T-helper 1 cell treated with Interleukin-12 subunit alpha and Interleukin-12 subunit beta and Interleukin-4 antibody, amounts not matched to agents 30 μg/mL and 1 μg/mL, for 36 hours (primary cell): ENCODE measurements at regions not wholly inside any gene's neighbourhood (a gene's known extent, or its start where the extent isn't known, plus 50 kb on each side); places are given as distances from the start of the nearest gene placed in this dataset.

Experiments
- H3K27ac Mint-ChIP-seq: one replicate; pipeline ENCODE4 v1.8.0; 2021; ENCODE audit warnings: mild to moderate bottlenecking, mixed read lengths
- H3K27me3 Mint-ChIP-seq: one replicate; pipeline ENCODE4 v1.8.0; 2021; ENCODE audit warnings: low read depth, mixed read lengths
- H3K36me3 Mint-ChIP-seq: one replicate; pipeline ENCODE4 v1.8.0; 2021; ENCODE audit warnings: low read depth, mixed read lengths
- H3K4me1 Mint-ChIP-seq: one replicate; pipeline ENCODE4 v1.8.0; 2021; ENCODE audit warnings: low read depth, mixed read lengths
- H3K4me3 Mint-ChIP-seq: one replicate; pipeline ENCODE4 v1.8.0; 2021; ENCODE audit warnings: mild to moderate bottlenecking, moderate library complexity, mixed read lengths
- H3K9me3 Mint-ChIP-seq: one replicate; pipeline ENCODE4 v1.8.0; 2021; ENCODE audit warnings: mixed read lengths

- no peaks in the 10 kb centered on the region for H3K9me3 Mint-ChIP-seq
- H3K4me3 Mint-ChIP-seq: no peak overlapping the region
These were observed 518.1 kb downstream of the SNAPC1 start for GRCh38 chr14:62280366-62280765.

GRCh38 chr14:62283837-62284236 is 521.6 kb downstream of the SNAPC1 start:
- Mint-ChIP-seq H3K4me3 (no peak overlapping the region), H3K36me3 (no peaks in the 10 kb centered on the region), H3K27me3 (no peaks in the 10 kb centered on the region)

More at GRCh38 chr14:62280366-62280765, 518.1 kb downstream of the SNAPC1 start:
- Mint-ChIP-seq H3K36me3 (no peaks in the 10 kb centered on the region), H3K27ac (no peak overlapping the region), H3K4me1 (no peaks in the 10 kb centered on the region), H3K27me3 (no peaks in the 10 kb centered on the region)

GRCh38 chr14:62289471-62289870 is 527.3 kb downstream of the SNAPC1 start:
- Mint-ChIP-seq H3K4me3 (no peak overlapping the region), H3K9me3 (no peaks in the 10 kb centered on the region), H3K27me3 (no peaks in the 10 kb centered on the region), H3K4me1 (no peaks in the 10 kb centered on the region), H3K36me3 (no peaks in the 10 kb centered on the region), H3K27ac (no peak overlapping the region)

More at GRCh38 chr14:62283837-62284236, 521.6 kb downstream of the SNAPC1 start:
- Mint-ChIP-seq H3K27ac (no peak overlapping the region), H3K9me3 (no peaks in the 10 kb centered on the region), H3K4me1 (no peaks in the 10 kb centered on the region)

GRCh38 chr14:62301080-62301479 is 538.9 kb downstream of the SNAPC1 start:
- Mint-ChIP-seq H3K4me3 (no peak overlapping the region), H3K27me3 (no peaks in the 10 kb centered on the region), H3K36me3 (no peaks in the 10 kb centered on the region), H3K9me3 (peaks cover 4% of the 10 kb centered on the region), H3K4me1 (no peaks in the 10 kb centered on the region), H3K27ac (no peak overlapping the region)

GRCh38 chr14:62301911-62302310 is 539.7 kb downstream of the SNAPC1 start:
- H3K27ac Mint-ChIP-seq: no peak overlapping the region
- no peak overlapping the region for H3K4me3 Mint-ChIP-seq
- H3K9me3 Mint-ChIP-seq: peaks cover 4% of the 10 kb centered on the region
- H3K27me3 Mint-ChIP-seq: no peaks in the 10 kb centered on the region
- no peaks in the 10 kb centered on the region for H3K36me3 Mint-ChIP-seq
- no peaks in the 10 kb centered on the region for H3K4me1 Mint-ChIP-seq

- Mint-ChIP-seq H3K4me1 (no peaks in the 10 kb centered on the region), H3K27me3 (no peaks in the 10 kb centered on the region), H3K9me3 (peaks cover 4% of the 10 kb centered on the region), H3K36me3 (no peaks in the 10 kb centered on the region), H3K4me3 (no peak overlapping the region), H3K27ac (no peak overlapping the region)
These were observed 541.2 kb downstream of the SNAPC1 start for GRCh38 chr14:62303437-62303836.

GRCh38 chr14:62304257-62304656 is 542.0 kb downstream of the SNAPC1 start:
- no peaks in the 10 kb centered on the region for H3K27me3 Mint-ChIP-seq
- H3K4me3 Mint-ChIP-seq: no peak overlapping the region
- no peak overlapping the region for H3K27ac Mint-ChIP-seq
- H3K4me1 Mint-ChIP-seq: no peaks in the 10 kb centered on the region
- H3K9me3 Mint-ChIP-seq: peaks cover 4% of the 10 kb centered on the region
- no peaks in the 10 kb centered on the region for H3K36me3 Mint-ChIP-seq

GRCh38 chr14:62307844-62308243 is 545.6 kb downstream of the SNAPC1 start:
- no peaks in the 10 kb centered on the region for H3K27me3 Mint-ChIP-seq
- peaks cover 4% of the 10 kb centered on the region for H3K9me3 Mint-ChIP-seq
- H3K27ac Mint-ChIP-seq: no peak overlapping the region
- no peaks in the 10 kb centered on the region for H3K36me3 Mint-ChIP-seq
- no peak overlapping the region for H3K4me3 Mint-ChIP-seq
- no peaks in the 10 kb centered on the region for H3K4me1 Mint-ChIP-seq

GRCh38 chr14:62308316-62308715 is 546.1 kb downstream of the SNAPC1 start:
- Mint-ChIP-seq H3K4me1 (no peaks in the 10 kb centered on the region), H3K9me3 (peaks cover 4% of the 10 kb centered on the region), H3K27ac (no peak overlapping the region), H3K4me3 (no peak overlapping the region), H3K27me3 (no peaks in the 10 kb centered on the region), H3K36me3 (no peaks in the 10 kb centered on the region)

- Mint-ChIP-seq H3K27ac (no peak overlapping the region), H3K27me3 (no peaks in the 10 kb centered on the region), H3K9me3 (peaks cover 4% of the 10 kb centered on the region), H3K4me3 (no peak overlapping the region), H3K4me1 (no peaks in the 10 kb centered on the region), H3K36me3 (no peaks in the 10 kb centered on the region)
These were observed 546.7 kb downstream of the SNAPC1 start for GRCh38 chr14:62308891-62309290.

- no peaks in the 10 kb centered on the region for H3K9me3 Mint-ChIP-seq
- H3K27ac Mint-ChIP-seq: no peak overlapping the region
- H3K36me3 Mint-ChIP-seq: no peaks in the 10 kb centered on the region
- no peak overlapping the region for H3K4me3 Mint-ChIP-seq
- H3K4me1 Mint-ChIP-seq: no peaks in the 10 kb centered on the region
- H3K27me3 Mint-ChIP-seq: no peaks in the 10 kb centered on the region
These were observed 551.0 kb downstream of the SNAPC1 start for GRCh38 chr14:62313212-62313611.

GRCh38 chr14:62314221-62314620 is 552.0 kb downstream of the SNAPC1 start:
- Mint-ChIP-seq H3K27me3 (no peaks in the 10 kb centered on the region), H3K4me3 (no peak overlapping the region), H3K36me3 (no peaks in the 10 kb centered on the region), H3K27ac (no peak overlapping the region), H3K4me1 (no peaks in the 10 kb centered on the region), H3K9me3 (no peaks in the 10 kb centered on the region)

- H3K4me1 Mint-ChIP-seq: no peaks in the 10 kb centered on the region
- no peak overlapping the region for H3K27ac Mint-ChIP-seq
- no peaks in the 10 kb centered on the region for H3K27me3 Mint-ChIP-seq
- H3K4me3 Mint-ChIP-seq: no peak overlapping the region
- H3K36me3 Mint-ChIP-seq: no peaks in the 10 kb centered on the region
- H3K9me3 Mint-ChIP-seq: no peaks in the 10 kb centered on the region
These were observed 552.7 kb downstream of the SNAPC1 start for GRCh38 chr14:62314871-62315270.

- Mint-ChIP-seq H3K9me3 (no peaks in the 10 kb centered on the region), H3K27ac (no peak overlapping the region), H3K27me3 (no peaks in the 10 kb centered on the region), H3K36me3 (no peaks in the 10 kb centered on the region), H3K4me1 (no peaks in the 10 kb centered on the region), H3K4me3 (no peak overlapping the region)
These were observed 553.4 kb downstream of the SNAPC1 start for GRCh38 chr14:62315631-62316030.

- Mint-ChIP-seq H3K4me1 (no peaks in the 10 kb centered on the region), H3K27ac (no peak overlapping the region), H3K36me3 (no peaks in the 10 kb centered on the region), H3K9me3 (peaks cover 7% of the 10 kb centered on the region), H3K4me3 (no peak overlapping the region), H3K27me3 (no peaks in the 10 kb centered on the region)
These were observed 560.0 kb downstream of the SNAPC1 start for GRCh38 chr14:62322216-62322615.

GRCh38 chr14:62329427-62329826 is 567.2 kb downstream of the SNAPC1 start:
- no peaks in the 10 kb centered on the region for H3K36me3 Mint-ChIP-seq
- no peak overlapping the region for H3K4me3 Mint-ChIP-seq
- H3K9me3 Mint-ChIP-seq: peaks cover 16% of the 10 kb centered on the region
- H3K4me1 Mint-ChIP-seq: no peaks in the 10 kb centered on the region
- no peak overlapping the region for H3K27ac Mint-ChIP-seq
- no peaks in the 10 kb centered on the region for H3K27me3 Mint-ChIP-seq
